ENCODE measurements at regions not wholly inside any gene's neighbourhood (a gene's known extent, or its start where the extent isn't known, plus 50 kb on each side); places are given as distances from the start of the nearest gene placed in this dataset.
"Not testable (repeated sequence)": the region's sequence is repeated elsewhere in the genome, so short reads cannot be mapped to it uniquely, and the experiment has no call there.

DNA sequence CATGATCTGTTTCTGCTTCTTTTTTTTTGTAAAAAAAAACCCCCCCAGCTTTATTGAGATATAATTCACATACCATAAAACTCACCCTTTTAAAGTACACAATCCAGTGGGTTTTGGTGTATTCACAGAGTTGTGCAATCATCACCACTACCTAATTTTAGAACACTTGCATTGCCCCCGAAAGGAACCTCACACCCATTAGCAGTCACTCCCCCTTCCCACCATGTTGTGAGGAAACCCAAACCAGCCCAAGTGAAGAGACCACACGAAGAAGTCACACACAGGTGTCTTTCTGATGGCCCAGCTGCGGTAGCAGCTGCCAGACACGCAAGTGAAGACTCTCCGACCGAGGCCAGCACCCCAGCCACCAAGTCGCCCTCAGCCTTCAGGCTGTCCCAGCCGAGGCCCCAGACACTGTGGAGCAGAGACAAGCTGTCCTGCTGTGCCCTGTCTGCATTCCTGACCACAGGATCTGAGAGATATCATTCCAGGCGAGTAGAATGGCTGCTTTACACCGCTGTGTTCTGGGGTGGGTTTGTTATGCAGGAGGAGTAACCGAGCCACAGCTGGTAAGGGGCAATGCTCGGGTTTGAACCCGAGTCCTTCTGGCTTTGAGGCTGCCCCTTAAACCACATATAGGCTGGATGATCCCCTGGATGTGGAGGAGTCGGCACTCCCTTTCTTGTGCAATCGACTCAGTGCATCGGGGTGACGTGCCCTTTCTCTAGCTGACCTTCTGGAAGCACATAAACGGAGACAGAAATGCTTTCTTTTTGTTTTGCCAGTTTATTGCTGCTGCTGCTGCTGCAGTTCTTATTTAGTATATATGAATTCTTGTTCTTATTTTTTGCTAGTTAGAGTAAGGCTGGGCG, 59.1 kb upstream of the PTPN1 start:
- TF ChIP-seq, protein P1, sequence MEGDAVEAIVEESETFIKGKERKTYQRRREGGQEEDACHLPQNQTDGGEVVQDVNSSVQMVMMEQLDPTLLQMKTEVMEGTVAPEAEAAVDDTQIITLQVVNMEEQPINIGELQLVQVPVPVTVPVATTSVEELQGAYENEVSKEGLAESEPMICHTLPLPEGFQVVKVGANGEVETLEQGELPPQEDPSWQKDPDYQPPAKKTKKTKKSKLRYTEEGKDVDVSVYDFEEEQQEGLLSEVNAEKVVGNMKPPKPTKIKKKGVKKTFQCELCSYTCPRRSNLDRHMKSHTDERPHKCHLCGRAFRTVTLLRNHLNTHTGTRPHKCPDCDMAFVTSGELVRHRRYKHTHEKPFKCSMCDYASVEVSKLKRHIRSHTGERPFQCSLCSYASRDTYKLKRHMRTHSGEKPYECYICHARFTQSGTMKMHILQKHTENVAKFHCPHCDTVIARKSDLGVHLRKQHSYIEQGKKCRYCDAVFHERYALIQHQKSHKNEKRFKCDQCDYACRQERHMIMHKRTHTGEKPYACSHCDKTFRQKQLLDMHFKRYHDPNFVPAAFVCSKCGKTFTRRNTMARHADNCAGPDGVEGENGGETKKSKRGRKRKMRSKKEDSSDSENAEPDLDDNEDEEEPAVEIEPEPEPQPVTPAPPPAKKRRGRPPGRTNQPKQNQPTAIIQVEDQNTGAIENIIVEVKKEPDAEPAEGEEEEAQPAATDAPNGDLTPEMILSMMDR (IDR thresholded peaks at IDR 0.05; ENCODE audit: low read depth, low read length) = no peak
- DNase-seq (ENCODE audit: extremely low read depth, low read depth) = no peak

DNA sequence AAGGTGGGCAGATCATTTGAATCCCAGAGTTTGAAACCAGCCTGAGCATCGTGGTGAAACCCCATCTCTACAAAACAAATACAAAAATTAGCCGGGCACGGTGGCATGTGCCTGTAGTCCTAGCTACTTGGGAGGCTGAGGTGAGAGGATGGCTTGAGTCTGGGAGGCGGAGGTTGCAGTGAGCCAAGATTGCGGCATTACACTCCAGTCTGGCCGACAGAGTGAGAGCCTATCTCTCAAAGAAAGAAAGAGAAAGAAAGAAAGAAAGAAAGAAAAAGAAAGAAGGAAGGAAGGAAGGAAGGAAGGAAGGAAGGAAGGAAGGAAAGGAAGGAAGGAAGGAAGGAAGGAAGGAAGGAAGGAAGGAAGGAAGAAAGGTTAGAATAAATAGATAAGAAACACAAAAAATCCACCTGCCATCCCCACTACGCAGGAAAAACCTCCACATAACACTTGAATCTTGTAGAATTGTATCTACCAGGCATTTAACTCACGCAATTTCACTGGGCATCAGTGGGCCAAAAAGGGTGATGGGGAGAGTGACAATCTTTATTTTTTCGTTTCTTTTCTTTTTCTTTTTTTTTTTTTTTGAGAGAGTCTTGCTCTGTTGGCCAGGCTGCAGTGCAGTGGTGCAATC, 58.3 kb upstream of the PTPN1 start:
- DNase-seq (ENCODE audit: extremely low read depth, low read depth) = not testable (repeated sequence)

DNA sequence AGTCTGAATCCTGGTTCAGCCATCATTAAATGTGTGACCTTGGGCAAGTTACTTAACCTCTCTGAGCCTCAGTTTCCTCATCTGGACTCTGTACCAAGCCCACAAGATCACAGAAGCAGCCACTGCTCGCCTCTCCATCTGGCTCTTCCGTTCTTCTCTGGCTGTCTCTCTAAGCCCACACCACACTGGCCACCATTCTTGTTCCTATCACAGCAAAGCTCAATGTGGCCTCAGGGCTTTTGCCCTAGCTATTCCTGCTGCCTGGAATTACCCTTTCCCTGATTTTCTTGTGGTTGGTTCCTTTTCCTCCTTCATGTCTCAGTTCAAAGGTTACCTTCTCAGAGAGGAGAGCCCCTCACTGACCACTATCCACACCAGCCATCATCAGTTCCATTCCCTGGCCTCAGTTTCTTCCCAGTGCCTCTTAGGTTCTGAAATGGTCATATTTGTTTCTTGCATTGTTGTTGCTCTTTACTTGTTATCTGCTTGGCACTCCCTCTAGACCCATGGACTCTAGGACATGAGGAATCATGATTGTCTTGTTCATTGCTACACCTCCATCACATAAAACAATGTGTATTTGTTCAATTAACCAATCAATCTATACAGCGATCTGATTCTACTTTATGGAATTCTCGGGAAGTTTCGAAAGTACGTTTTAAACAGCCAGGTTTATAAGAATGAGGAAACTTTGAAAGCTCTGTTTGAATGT, 56.5 kb upstream of the PTPN1 start:
- TF ChIP-seq, protein P1 (IDR thresholded peaks at IDR 0.05; ENCODE audit: low read depth, low read length) = no peak
- no peak for DNase-seq (ENCODE audit: extremely low read depth, low read depth)

DNA sequence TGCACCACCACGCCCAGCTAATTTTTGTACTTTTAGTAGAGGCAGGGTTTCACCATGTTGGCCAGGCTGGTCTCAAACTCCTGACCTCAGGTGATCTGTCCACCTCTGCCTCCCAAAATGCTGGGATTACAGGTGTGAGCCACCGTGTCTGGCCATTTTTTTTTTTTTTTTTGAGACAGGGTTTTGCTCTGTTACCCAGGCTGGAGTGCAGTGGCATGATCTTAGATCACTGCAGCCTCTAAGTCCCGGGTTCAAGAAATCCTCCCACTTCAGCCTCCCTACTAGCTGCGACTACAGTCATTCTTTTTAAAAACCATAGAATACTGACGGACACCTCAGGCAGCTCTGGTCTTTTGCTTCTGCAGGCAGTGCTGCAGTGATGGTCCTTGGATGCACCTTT, 54.9 kb upstream of the PTPN1 start:
- not testable (repeated sequence) for DNase-seq (ENCODE audit: extremely low read depth, low read depth)

DNA sequence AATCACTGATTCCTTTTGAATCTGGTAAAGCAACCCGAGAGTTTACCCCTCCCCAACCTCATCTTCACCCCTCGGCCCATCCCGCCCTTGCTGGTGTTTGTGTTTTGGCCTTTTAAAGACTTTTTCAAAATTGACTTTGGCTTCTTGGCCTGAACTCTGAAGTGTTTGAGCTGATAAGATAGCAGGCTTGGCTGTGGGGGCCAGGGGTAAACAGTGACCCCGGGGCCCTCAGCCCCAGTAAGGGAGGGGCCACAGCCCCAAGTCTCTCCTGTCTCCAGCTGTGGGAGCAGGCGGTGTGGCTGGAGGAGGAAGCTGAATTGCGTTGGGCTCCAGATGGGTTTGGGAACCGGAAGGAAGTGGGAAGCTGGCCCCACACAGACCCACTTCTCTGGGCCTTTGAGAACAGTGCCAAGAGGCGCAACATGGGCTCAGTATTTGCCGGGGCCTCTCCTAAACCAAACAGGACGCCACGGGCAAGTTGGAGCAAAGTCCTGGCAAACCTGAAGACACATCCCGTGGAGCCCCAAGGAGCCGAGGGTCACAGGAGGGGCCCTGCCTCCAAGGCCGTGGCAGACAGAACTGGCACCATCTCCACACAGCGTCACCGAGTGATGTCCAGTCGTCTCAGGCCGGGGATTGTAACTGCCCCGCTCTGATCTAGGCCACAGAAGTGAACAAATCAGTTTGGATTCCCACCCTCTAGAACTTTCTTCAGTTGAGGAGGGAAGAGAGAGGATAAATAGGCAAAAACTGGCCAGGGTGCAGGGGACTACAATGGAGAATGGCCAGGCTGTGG, 54.3 kb upstream of the PTPN1 start:
- TF ChIP-seq, protein P1 (IDR thresholded peaks at IDR 0.05; ENCODE audit: low read depth, low read length) = no peak
- DNase-seq (ENCODE audit: extremely low read depth, low read depth) = no peak

DNA sequence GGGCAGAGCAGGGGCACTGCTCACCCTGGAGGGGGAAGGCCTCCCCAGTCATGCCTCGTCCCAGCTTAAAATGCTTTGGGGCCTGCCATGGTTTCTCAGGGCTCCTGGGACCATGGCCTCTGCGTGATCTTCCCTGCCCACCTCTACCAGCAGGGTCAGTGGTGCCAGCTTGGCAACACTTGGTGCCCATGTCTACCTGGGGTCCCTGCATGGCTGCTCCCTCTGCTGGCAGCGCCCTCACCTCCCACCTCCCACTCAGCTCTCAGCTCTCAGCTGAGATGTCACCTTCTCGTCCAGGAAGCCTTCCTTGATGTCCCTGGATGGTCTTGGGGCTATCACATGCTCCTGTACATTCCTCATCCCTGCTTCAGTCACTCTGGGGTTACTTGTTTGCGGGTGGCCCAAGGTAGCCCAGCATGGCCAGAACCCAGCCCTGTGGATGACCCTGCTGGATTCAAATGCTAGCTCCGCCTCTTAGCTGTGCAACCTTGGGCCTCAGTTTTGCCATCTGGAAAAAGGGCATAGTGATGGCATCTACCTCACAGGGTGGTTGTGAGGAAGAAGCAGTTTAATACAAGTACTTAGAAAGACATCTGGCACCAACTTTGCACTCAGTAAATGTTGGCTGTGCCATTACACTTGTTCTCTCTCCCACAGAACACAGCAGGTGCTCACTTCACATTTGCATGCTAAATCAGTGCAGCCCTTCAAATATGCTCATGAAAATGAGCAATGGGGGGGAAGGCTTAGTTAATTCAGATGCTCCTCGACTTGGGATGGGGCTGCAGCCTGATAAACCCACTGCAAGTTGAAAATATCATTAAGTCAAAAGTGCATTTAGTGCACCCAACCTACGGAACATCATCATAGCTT, 53.5 kb upstream of the PTPN1 start:
- TF ChIP-seq, protein P1 (IDR thresholded peaks at IDR 0.05; ENCODE audit: low read depth, low read length) = peak; percentile 5
- DNase-seq (ENCODE audit: extremely low read depth, low read depth) = no peak

DNA sequence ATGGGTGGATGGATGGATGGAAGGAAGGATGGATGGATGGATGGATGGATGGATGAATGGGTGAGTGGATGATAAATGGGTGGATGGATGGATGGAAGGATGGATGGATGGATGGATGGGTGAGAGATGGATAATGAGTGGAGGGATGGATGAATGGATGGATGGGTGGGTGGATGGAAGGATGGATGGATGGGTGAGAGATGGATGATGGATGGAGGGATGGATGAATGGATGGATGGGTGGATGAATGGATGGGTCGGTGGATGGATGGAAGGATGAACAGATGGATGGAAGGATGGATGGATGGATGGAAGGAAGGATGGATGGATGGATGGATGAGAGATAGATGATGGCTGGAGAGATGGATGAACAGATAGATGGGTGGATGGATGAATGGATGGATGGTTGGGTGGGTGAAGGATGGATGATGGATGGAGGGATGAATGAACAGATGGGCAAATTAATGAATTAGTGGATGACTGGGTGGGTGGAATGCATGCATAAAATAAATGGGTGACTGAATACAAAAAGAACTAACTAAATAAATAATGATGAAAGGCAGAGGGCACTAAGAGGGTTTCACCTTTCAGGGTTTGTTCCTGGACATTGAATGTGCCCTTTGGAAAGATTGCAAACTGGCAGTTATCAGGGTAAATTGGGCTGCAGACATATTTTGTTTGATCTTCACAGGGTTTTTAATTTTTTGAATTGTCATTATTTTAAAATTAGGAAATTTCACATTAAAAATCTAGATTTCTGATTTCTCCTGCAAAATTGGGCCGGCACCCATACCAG, 50.9 kb upstream of the PTPN1 start:
- TF ChIP-seq, protein P1 (IDR thresholded peaks at IDR 0.05; ENCODE audit: low read depth, low read length) = no peak
- DNase-seq (ENCODE audit: extremely low read depth, low read depth) = no peak
